ENCODE measurements at regions not wholly inside any gene's neighbourhood (a gene's known extent, or its start where the extent isn't known, plus 50 kb on each side); places are given as distances from the start of the nearest gene placed in this dataset.

DNA sequence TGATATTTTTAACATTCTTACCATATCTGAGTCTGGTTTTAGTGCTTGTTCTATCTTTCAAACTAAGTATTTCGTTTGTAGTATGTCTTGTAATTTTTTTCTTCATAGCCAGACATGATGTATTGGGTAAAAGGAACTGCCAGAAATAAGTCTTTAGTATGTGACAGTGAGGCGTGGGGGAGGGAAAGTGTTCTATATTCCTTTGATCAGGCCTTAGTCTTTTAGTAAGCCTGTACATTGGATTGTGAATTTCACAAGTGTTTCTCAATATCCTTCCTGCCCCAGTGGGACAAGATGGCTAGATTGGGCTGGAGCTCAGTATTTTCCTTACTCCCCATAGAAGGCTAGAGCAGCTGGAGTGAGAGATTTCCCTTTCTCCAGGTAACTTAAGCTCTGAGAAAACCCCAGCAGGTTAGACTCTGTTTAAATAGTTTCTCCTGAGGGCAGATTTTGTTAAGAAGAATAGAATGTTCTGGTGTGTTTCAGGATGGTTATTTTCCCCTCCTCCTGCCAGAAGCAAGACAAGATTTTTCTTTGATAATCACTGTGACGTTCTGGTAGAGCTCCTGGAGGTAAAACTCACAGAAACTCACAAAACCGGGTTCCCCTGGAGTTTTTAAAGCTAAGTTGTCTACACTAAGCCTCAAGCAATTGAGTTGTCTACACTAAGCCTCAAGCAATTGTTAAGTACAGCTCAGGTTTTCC, 140.7 kb upstream of the ARPP21 start:
- BruUV-seq (replicated peaks) = no TSS peak
- TF ChIP-seq, protein P1, sequence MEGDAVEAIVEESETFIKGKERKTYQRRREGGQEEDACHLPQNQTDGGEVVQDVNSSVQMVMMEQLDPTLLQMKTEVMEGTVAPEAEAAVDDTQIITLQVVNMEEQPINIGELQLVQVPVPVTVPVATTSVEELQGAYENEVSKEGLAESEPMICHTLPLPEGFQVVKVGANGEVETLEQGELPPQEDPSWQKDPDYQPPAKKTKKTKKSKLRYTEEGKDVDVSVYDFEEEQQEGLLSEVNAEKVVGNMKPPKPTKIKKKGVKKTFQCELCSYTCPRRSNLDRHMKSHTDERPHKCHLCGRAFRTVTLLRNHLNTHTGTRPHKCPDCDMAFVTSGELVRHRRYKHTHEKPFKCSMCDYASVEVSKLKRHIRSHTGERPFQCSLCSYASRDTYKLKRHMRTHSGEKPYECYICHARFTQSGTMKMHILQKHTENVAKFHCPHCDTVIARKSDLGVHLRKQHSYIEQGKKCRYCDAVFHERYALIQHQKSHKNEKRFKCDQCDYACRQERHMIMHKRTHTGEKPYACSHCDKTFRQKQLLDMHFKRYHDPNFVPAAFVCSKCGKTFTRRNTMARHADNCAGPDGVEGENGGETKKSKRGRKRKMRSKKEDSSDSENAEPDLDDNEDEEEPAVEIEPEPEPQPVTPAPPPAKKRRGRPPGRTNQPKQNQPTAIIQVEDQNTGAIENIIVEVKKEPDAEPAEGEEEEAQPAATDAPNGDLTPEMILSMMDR (conservative IDR thresholded peaks at IDR 0.05) = no peak
- TF ChIP-seq EZH2 (IDR thresholded peaks at IDR 0.05; ENCODE audit: low read depth) = no peak
- POLR2A ChIA-PET (ENCODE audit: unreplicated experiment) = no interaction called here

DNA sequence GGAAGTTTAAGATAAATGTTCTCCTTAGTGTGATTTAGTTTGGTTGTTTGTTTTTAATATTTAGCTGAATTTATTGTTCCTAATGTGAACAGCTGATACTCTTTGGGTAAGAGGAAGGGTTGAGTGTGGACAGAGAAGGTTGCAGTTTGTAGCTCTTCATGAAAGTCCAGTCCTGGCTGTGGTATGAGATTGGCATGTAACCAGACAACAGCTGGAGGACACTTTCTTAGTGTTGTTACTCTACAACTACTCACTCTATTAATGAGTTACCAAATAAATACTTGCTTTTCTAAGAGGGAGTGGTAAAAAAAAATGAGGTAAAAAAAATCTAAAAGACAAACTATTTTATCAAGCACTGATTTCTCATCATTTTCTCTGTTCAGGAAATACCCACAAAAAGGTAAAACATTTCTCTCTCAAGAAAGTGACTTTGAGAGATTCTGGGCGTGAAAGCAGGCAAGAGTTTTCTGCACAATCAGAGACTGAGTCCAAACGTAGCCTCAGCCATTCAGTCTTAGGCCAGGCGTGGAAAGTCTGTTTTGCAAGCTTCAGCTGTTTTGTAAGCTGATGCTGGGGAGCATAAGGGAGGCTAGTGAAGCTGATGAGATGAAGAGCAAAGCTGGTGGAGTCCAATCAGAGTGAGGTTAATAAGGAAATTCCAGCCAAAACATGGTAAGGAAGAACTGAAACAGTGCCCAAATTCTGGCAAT, 138.5 kb upstream of the ARPP21 start:
- DNase-seq = no peak
- Histone ChIP-seq H2AFZ (no peak overlapping the region), H4K20me1 (ENCODE audit: insufficient read depth) (no peaks in the 10 kb centered on the region), H3K27ac (no peak overlapping the region), H3K4me3 (no peak overlapping the region), H3K9me3 (ENCODE audit: insufficient read depth, low read depth) (no peaks in the 10 kb centered on the region), H3K9me2 (ENCODE audit: insufficient read depth) (peaks cover 4% of the 10 kb centered on the region; the same call in 1 of the 2 replicates), H3K27me3 (ENCODE audit: insufficient read depth, low read depth) (no peaks in the 10 kb centered on the region), H3K4me1 (replicated peaks; ENCODE audit: insufficient read depth) (no peaks in the 10 kb centered on the region), H3K4me2 (no peak overlapping the region), H3K36me3 (ENCODE audit: low read depth) (no peaks in the 10 kb centered on the region), H3K79me2 (ENCODE audit: low read depth) (no peaks in the 10 kb centered on the region), H3F3A (ENCODE audit: insufficient read depth, low read depth) (no peaks in the 10 kb centered on the region)
- BruUV-seq (replicated peaks) = no TSS peak
- no peak for TF ChIP-seq EZH2 (IDR thresholded peaks at IDR 0.05; ENCODE audit: low read depth)
- TF ChIP-seq, protein P1 (conservative IDR thresholded peaks at IDR 0.05) = no peak
- POLR2A ChIA-PET (ENCODE audit: unreplicated experiment) = no interaction called here
- intact Hi-C loops (cut with micrococcal nuclease; ENCODE audit: unreplicated experiment) = no loop called here
- CTCF ChIA-PET = no interaction called here

More for the DNA sequence above, 140.7 kb upstream of the ARPP21 start:
- Histone ChIP-seq H3K27ac (no peak overlapping the region), H3K4me2 (no peak overlapping the region), H3F3A (ENCODE audit: insufficient read depth, low read depth) (no peaks in the 10 kb centered on the region), H3K9me3 (ENCODE audit: insufficient read depth, low read depth) (no peaks in the 10 kb centered on the region), H3K4me1 (replicated peaks; ENCODE audit: insufficient read depth) (no peaks in the 10 kb centered on the region), H3K27me3 (ENCODE audit: insufficient read depth, low read depth) (no peaks in the 10 kb centered on the region), H3K9me2 (ENCODE audit: insufficient read depth) (peaks cover 4% of the 10 kb centered on the region; the same call in 1 of the 2 replicates), H2AFZ (no peak overlapping the region), H4K20me1 (ENCODE audit: insufficient read depth) (no peaks in the 10 kb centered on the region), H3K4me3 (no peak overlapping the region), H3K36me3 (ENCODE audit: low read depth) (no peaks in the 10 kb centered on the region), H3K79me2 (ENCODE audit: low read depth) (no peaks in the 10 kb centered on the region)
- intact Hi-C loops (cut with micrococcal nuclease; ENCODE audit: unreplicated experiment) = no loop called here
- no peak for DNase-seq
- CTCF ChIA-PET = no interaction called here

DNA sequence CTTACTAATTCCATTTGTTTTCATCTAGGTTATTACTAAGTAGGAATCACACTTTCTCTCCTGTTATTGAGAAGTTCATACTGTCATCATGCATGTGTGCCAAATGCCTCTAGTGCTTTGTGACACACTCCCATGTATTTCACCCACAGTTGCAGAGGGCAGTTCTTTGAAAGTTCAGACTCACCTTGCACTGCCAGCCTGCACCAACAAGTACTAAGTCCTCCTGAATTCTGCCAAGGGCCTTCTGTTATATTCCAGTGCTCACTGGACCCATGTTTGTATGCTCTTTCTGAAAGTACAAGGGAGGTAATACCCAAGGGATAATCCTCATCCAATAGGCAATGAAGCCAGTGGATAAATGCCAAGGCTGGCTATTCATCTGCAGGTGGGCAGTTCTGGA, 136.6 kb upstream of the ARPP21 start:
- intact Hi-C loops (cut with micrococcal nuclease; ENCODE audit: unreplicated experiment) = no loop called here
- Histone ChIP-seq H3K9me3 (ENCODE audit: insufficient read depth, low read depth) (no peaks in the 10 kb centered on the region), H3K4me1 (replicated peaks; ENCODE audit: insufficient read depth) (no peaks in the 10 kb centered on the region), H2AFZ (no peak overlapping the region), H3K79me2 (ENCODE audit: low read depth) (no peaks in the 10 kb centered on the region), H3F3A (ENCODE audit: insufficient read depth, low read depth) (no peaks in the 10 kb centered on the region), H3K4me2 (no peak overlapping the region), H3K9me2 (ENCODE audit: insufficient read depth) (0 out of 2 replicates have a peak, but pooled peaks cover 2% of the 10 kb centered on the region), H4K20me1 (ENCODE audit: insufficient read depth) (no peaks in the 10 kb centered on the region), H3K36me3 (ENCODE audit: low read depth) (no peaks in the 10 kb centered on the region), H3K27ac (no peak overlapping the region), H3K4me3 (no peak overlapping the region), H3K27me3 (ENCODE audit: insufficient read depth, low read depth) (no peaks in the 10 kb centered on the region)
- ChIA-PET CTCF (no interaction called here), POLR2A (ENCODE audit: unreplicated experiment) (no interaction called here)
- TF ChIP-seq, protein P1 (conservative IDR thresholded peaks at IDR 0.05) = no peak
- TF ChIP-seq EZH2 (IDR thresholded peaks at IDR 0.05; ENCODE audit: low read depth) = no peak
- no peak for DNase-seq
- no TSS peak for BruUV-seq (replicated peaks)
